ENCODE measurements at regions not wholly inside any gene's neighbourhood (a gene's known extent, or its start where the extent isn't known, plus 50 kb on each side); places are given as distances from the start of the nearest gene placed in this dataset.
"Not testable (repeated sequence)": the region's sequence is repeated elsewhere in the genome, so short reads cannot be mapped to it uniquely, and the experiment has no call there.

DNA sequence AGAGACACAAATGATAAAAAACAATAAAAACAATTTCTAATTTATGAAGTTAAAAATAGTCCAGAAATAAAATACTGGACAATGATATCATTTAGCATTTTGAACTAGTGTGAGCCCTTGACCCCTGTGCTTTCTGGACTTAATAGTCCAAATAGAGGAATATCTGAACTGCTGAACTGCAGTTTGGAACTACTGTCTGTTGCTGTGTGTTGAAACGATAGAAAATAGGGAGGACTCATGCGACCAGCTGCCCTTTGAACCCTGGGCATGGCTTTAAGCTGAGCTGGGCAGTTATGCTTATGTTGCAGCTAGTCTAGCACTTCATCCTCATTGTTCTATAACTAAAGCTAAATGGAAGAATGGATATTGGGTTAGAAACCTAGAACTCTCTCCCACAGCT is 99.5 kb downstream of the FMR1NB start:
- no peak for DNase-seq

DNA sequence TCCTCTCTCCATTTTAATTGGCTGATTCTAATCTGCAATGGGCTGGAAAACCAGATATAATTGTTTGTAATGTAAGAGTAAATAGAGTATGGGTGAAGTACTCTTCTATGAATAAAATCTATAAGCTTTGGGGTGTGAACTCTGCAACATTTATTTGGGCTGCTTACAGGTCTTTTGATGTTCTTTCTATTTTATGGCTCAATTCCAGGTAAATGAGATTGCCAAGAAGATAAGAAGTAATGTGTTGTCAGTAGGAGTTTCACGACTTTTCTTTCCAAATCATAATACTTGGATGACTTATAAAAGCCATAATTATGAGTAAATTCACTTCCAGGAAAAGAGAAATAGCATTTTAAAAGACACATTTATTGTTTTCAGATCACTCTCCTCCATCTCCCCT is 103.5 kb downstream of the FMR1NB start:
- DNase-seq, result no peak

DNA sequence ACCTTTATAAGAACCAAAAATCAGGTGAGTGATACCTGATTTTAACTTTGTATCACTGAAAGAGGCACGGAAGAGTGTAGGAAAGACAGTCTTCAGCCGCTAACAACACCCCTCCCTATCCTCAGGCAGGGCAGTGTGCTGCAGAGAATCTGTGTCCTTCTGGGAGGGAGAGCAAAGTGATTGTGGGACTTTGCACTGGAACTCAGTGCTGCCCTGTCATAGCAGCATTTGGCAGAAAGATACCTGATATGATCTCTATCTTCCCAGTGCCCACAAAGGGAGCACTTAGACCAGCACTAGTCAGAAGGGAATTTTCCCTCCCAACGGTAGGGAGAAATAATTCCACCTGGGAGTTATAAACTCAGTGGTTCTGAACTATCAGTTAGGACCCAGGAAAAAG is 139.0 kb downstream of the FMR1NB start:
- no peak for DNase-seq

DNA sequence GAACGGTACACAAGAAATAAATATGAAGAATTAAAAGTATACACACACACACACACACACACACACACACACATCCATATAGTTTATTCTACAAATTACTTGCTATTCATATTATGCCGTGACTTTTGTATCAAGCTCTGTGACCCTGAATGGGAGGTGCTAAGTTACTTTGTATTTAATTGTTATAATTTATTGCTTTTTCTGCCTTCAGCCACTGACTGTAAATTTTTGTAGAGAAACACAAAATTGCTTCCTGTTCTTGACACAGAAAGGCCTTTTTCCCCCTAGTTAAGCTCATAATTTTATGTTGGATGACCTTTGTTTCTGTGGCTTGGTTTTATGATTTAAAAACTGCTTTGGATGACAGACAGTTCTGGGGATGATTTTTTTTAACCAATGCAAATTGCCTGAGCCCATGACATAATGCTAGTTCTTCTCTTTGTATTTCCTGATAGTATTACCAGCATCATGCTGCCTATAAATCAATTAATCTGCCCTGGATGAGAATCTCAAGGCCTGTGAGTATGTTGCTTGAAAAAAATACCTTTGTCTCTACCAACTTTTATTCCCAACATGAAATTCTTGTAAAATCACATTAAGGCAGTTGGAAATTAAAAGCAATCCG is 140.0 kb downstream of the FMR1NB start:
- no peak for DNase-seq

DNA sequence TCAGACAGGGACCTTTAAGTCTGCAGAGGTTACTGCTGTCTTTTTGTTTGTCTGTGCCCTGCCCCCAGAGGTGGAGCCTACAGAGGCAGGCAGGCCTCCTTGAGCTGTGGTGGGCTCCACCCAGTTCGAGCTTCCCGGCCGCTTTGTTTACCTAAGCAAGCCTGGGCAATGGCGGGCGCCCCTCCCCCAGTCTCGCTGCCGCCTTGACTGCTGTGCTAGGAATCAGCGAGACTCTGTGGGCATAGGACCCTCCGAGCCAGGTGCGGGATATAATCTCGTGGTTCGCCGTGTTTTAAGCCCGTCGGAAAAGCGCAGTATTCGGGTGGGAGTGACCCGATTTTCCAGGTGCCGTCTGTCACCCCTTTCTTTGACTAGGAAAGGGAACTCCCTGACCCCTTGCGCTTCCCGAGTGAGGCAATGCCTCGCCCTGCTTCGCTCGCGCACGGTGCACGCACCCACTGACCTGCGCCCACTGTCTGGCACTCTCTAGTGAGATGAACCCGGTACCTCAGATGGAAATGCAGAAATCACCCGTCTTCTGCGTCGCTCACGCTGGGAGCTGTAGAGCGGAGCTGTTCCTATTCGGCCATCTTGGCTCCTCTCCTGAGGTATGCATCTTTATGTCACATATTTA is 147.9 kb downstream of the FMR1NB start:
- not testable (repeated sequence) for DNase-seq

DNA sequence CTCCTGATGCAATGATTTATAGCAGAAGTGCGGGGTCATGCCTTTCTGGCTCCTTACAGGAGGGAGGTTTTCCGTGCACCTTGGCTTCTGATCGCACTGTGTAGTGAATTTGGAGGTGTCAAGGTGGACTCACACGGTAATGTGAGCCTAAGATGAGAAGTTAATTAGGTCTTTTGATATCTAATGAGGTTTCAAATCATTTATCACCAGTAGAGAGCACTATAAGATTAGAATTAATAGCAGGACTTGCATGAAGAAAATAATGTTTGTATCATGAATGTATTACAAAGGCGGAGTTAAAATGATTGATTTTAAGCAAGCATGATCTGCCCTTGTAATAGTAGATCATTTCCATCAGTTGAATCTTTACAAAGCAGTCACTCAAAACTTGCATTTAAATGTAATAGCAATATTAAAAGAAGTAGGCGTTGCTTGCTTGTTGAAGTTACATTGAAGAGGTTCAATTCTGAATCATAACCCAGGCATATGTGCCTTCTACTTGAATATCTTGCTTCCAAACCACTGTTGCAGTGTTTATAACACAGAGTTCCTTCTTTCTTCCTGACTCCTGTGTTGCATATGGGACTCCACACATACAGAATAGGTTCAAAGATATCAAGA is 152.1 kb downstream of the FMR1NB start:
- peak; percentile 9 for DNase-seq

DNA sequence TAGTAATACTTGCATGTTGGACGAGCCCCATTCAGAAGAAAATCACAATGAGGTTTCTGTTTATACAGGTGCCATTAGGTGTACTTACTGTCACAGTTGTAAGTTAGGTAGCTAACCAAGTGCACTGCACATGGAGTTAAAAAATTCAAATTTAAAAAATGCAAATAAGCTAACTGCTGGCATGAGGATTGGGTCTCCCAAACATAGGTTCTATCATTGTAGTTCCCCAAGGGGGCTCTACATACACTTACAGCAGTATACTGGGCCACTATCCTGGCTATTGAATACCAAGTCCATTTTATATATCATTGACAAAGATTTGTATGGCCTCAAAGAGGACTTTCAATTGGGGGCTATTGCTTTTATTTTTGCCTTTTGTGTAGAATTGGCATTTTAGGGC is 153.4 kb downstream of the FMR1NB start:
- no peak for DNase-seq

DNA sequence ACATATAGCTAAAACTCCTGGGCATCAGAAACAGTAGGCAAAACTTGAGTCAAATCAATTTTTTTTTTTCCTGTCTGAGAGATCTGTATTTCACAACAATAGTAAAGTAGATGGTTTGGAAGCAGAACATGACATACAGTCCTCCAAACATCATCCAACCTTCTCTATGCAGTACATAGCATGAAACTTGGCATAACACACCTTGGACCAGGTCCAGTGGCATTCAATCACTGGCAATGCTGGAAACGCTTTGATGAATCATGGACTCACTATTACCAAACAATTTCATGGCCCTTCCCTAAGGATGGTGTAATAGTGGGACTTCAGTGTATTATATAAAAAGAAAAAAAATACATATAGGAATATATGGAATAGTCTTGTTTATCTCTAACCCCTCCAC is 154.6 kb downstream of the FMR1NB start:
- DNase-seq, result no peak

DNA sequence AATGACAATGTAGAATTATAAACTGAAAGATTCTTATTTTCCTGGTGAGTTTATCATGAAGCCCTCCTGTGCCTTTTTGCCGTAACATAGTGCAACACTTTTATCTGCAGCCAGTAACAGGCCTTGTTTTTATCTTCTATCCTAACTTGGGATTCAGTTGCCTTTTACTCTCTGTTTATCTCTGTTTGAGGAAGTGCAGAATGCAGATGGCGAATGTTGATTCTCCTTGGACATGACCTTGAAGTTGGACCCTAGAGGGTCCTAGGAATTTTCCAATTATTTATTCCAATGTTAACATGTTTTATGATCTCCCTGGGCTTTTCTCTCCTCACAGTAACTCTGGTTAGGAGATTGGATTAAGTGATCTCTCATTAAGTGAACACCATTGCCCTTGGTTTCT is 165.0 kb downstream of the FMR1NB start:
- no peak for DNase-seq

DNA sequence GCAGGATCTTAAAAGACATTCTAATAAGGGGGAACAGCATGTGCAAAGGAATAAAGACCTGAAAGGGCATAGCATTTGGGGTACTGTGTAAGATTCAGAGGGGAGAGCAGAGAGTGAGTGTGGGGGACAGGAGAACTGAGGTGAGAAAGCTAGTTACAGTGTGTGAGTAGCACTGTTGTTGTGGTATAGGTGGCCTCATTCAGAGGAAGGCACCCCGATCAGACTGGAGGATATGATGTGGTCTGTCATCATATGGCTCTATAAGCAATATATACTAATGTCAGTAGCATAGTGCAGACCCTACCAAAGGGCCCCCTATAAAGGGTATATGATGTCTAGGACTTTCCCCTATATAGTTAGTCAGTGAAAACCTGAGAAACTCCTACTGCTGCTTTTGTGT is 175.8 kb downstream of the FMR1NB start:
- DNase-seq, result no peak

DNA sequence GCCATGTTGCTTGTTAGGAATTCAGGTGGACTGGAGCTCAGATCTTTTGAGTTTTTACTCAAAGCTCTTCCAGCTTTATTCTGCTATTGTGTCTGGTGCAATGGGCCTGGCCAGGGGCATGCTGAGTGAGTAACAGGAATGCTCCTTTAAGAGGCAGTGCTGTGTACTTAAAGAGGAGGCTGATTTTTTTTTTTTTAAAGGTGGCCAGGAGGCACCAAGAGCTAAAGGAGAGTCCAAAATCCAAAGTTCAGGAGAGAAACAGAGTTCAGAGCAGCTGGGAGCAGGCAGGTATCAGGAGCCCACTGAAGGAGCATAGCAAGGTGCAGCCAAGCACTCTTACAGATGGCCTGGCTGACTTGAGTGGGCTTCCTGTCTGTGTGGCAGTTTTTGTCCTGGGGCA is 178.7 kb downstream of the FMR1NB start:
- no peak for DNase-seq

DNA sequence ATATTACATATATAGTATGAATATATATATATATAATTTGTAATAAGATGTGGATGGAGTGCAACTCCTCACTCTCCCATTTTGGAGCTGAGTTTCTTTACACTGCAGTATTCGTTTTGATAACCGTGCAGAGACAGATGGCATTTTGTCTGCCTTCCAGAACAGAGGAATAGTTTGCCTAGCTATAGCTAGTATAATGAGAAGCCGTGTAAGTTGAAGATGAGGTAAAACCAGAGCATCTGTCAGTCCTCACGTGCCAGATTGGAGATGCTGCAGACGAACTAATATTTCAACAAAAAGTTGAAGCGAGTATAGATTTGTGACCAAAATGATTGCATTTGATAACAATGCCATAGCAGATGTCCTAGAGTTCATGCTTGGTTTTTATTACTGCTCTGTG is 180.6 kb downstream of the FMR1NB start:
- DNase-seq, result no peak

DNA sequence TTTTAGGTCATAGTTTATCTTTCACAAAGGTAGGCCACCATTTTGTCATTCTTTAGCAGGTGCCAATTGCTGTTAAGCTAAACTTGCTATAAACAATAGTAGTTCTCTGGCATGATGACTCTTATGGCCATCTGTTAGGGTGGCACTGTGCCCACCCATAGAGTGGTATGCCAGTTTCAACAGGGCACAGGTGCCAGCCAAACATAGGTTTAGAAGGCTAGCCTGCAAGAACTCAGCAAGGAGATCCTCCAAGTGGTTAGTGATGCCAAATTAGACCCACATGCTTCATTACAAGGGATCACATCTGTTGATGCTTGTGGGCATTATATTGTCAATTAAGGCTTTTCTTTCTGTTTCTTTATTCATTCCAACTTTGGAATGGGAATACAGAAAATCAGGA is 204.5 kb downstream of the FMR1NB start:
- DNase-seq, result no peak

DNA sequence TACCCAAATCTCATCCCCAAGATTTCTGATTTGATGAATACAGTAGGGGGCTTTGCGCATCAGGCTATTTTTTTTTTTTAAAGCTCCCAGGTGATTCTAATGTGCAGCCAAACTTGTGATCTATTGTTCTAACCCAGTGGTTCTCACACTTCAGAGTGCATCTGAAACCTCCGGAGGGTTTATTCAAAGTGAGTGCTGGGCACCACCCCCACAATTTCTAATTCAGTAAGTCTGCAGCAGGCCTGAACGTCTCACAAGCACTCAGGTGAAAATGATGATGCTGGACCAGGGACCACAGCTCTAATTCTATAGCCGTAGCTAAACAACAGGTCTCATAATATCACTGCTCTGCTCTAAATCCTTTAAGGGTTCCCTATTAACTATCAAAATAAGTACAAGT is 211.4 kb downstream of the FMR1NB start:
- no peak for DNase-seq

DNA sequence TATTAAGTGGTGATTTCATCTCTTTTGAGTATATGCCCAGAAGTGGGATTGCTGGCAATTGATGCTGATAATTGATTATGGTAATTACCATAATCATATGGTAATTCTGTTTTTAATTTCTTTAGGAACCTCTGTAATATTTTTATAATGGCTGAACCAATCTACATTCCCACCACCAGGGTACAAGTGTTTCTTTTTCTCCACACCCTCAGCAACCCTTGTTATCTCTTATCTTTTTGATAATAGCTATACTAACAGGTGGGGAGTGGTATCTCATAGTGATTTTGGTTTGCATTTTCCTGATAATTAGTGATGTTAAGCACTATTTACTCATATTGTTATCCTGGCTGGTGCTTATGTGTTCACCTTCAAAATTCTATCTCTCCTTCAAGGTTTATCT is 212.6 kb downstream of the FMR1NB start:
- DNase-seq, result no peak

DNA sequence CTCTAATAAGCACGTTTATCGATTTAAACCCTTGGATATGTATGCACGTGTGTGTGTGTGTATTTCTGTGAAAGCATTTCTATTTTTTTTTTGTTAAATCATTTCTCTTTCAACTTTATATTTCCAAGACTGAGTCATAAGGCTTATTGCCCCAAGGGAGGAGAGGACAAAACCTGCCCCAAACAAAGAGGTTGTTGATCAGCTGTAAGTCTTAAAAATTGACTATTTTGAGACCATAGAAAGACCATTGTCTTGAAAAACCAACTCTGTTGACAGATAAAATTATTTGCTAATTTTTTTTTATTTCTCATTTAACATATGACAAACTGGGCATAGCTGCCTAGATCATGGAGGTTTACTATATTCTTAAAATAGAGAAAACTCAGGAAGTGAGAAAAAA is 222.4 kb downstream of the FMR1NB start:
- DNase-seq, result no peak

DNA sequence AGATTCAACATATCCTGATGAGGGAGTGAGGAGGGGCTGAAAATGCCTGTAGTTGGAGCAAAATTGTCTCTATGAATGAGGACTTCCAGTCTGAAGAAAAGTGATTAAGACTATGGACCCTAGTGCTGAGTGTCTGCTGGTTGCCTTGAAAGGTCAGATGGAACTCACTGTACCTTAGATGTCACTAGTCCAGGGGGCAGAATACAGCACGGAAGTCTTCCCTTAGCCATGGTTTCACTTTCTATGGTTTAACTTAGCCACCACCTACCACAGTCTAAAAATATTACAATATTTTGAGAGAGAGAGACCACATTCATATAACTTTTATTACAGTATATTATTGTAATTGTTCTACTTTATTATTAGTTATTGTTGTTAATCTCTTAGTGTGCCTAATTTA is 223.1 kb downstream of the FMR1NB start:
- no peak for DNase-seq

DNA sequence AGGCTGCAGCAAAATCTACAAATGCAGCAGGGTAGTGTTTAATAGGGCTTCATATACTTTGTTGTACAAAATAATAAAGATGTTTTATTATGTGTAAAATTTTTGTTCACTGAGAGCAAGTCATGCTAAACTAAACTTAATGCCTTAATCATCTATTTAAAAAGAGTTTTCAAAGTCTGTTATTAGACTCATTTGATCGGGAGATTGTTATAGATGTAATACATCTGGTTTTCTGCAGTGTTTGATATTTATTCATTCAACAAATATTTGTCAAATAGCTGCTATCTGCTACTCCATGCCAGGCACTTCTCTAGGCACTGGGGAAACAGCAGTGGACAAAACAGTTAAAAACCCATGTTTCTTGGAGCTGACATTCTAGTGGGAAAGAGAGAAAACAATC is 233.6 kb downstream of the FMR1NB start:
- no peak for DNase-seq

DNA sequence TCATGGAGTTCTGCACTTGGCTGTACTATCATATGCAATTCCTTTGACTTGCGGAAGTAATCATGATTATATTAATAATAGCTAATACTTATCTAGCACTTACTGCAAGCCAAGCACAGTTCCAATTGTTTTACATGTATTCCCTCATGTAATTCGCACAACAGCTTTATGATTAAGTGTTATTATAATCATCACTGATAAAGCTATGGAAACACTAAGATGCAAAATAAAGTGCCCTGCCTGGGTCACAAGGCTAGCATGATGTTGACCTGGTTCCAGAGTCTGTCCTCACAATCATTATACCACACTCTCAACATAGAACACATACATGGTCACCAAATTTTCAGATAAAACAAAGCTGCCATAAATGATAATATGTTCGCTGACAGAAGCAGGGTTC is 234.6 kb downstream of the FMR1NB start:
- no peak for DNase-seq

DNA sequence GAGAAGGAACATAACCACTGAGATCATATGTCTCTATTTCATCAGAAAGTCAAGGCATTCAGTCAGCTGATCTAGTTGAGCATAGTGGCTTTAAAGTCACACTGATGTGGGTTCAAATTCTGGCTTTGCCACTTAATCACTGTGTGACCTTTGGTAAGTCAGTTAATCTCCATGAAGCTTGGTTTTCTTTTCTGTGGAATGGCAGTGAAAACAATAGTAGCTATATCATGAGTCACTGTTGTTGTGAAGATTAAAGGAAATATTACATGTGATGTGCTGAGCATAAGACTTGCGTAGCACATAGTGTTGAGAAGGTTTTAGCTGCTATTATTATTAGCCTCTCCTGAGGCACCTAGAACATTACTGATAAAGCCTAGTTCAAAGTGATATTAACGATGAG is 242.2 kb downstream of the FMR1NB start:
- DNase-seq, result no peak

DNA sequence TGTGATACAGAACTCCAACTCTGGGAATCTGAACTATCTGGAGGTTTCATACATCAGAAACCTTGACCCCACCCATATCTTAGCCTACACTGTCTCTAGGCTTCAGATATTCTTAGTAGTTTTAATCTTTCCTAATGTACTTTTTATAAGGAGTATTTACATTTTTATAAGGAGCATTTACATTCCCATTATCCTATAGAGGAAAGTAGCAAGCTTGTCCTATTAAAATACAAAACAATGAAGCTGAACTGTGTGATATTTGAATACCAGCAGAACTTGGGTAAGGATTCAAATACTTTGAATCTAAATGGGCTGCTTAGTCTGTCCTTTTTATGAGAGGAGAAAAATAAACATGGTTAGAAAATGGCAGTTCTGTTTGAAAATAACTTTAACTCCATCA is 247.4 kb downstream of the FMR1NB start:
- no peak for DNase-seq

DNA sequence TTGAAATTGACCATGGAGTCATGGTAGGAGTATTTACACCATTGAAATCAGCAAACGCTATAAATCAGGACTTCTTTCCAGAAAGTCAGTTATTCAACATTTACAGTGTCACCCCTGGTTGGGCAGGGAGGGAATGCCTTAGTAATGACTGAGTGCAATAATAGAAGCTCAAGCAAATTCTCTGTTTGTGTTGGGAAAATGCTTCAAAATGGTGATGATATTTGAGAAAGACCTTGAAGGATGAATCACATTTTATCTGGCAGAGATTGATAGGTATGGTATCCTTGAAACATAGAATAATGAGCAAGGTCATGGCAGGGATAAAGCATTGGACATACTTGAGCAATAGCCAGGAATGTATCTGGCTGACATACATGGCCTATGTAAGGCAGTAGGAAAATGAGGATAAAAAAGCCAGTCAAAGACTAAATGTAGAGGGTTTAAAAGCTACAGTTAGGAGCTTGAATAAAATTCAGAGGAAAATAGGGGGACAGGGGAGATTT is 248.7 kb downstream of the FMR1NB start:
- DNase-seq, result no peak

DNA sequence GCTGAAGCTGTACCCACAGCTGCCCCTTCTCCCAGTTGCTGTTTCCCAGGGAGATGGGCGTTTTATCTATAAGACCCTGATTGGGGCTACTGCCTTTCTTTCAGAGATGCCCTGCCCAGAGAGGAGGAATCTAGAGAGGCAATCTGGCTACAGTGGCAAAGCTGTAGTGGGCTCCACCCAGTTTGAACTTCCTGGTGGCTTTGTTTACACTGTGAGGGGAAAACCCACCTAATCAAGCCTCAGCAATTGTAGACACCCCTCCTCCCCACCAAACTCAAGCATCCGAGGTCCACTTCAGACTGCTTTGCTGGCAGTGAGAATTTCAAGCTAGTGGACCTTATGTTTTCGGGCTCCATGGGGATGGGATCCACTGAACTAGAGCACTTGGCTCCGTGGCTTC is 240.4 kb upstream of the AFF2 start:
- DNase-seq, result no peak

DNA sequence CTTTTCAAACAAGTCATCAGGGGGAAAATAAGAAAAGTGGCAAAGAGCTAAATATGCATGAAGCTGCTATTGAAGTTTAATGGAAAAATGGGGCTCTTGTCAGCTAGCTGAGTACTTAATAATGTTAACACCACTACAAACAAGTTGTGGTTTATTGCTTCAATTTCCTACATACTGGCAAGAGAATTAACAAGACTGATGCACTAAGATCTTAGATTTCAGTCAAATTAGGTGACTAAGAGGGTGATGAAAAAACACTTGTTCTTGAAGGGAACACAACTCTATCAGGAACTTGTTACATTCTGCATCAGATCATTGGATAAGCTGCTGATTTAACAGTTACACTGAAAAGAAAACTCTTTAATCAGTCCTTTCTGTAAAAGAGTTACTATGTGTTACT is 234.6 kb upstream of the AFF2 start:
- DNase-seq, result no peak

DNA sequence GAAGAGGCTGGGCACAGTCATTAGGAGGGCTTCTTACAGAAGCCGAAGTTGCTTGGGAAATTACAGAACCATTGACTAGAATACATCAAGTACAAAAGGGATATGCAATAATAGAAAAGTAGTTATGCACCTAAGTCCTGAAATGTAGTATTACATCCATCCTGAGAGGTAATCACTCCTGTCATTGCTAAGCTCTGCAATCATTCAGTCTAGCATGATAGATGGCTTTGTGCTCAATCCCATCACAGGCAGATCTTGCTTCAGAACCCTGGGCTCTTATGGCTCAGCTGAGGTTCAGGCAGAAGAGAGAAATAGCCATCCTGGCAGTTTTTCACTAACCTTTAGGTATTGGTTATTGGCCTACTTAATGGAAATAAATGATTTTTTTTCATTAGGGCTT is 231.7 kb upstream of the AFF2 start:
- no peak for DNase-seq
